HL-60 (cell line): ENCODE measurements at regions not wholly inside any gene's neighbourhood (a gene's known extent, or its start where the extent isn't known, plus 50 kb on each side); places are given as distances from the start of the nearest gene placed in this dataset.
"Not testable (repeated sequence)": the region's sequence is repeated elsewhere in the genome, so short reads cannot be mapped to it uniquely, and the experiment has no call there.

Experiments
- DNase-seq, 2 experiments: peaks; one replicate each; pipeline ENCODE4 v3.0.0-alpha.2; 2010 to 2020; ENCODE audit warnings: low read depth in 1 of 2, low spot score in 1 of 2
- H3K27ac ChIP-seq: fragments of 250-450 bp; sonication (Bioruptor Pico); replicated peaks from 2 replicates; pipeline ENCODE4 v1.5.1; 2020; ENCODE audit warnings: mild to moderate bottlenecking, moderate library complexity
- H3K27me3 ChIP-seq: fragments of 250-450 bp; sonication (Bioruptor Pico); 2 replicates; pipeline ENCODE4 v1.5.1; 2021; ENCODE audit warnings: mild to moderate bottlenecking, moderate library complexity; ENCODE audit not compliant: insufficient read depth, poor library complexity, severe bottlenecking
- H3K4me3 ChIP-seq: replicated peaks from 2 replicates; pipeline ENCODE4 v1.5.1; 2011; ENCODE audit warnings: mild to moderate bottlenecking, control low read depth, low read length; ENCODE audit not compliant: insufficient read depth
- CTCF ChIP-seq: IDR thresholded peaks from one replicate; pipeline ENCODE4 v1.5.1; 2011; ENCODE audit warnings: low read length, control low read depth, inconsistent platforms; ENCODE audit not compliant: insufficient read depth
- GABPA ChIP-seq: IDR thresholded peaks from 2 replicates; pipeline ENCODE4 v1.6.1; 2012; ENCODE audit warnings: low read depth
- POLR2AphosphoS5 ChIP-seq: IDR thresholded peaks from 2 replicates; pipeline ENCODE4 v1.6.1; 2012; ENCODE audit warnings: low read depth
- SPI1 ChIP-seq: IDR thresholded peaks from 2 replicates; pipeline ENCODE4 v1.6.1; 2012; ENCODE audit warnings: low read depth, mild to moderate bottlenecking, borderline replicate concordance
- TF ChIP-seq, protein P1 (sequence below): IDR thresholded peaks from 2 replicates; pipeline ENCODE4 v1.6.1; 2012; ENCODE audit warnings: low read depth; ENCODE audit not compliant: insufficient replicate concordance

DNA sequence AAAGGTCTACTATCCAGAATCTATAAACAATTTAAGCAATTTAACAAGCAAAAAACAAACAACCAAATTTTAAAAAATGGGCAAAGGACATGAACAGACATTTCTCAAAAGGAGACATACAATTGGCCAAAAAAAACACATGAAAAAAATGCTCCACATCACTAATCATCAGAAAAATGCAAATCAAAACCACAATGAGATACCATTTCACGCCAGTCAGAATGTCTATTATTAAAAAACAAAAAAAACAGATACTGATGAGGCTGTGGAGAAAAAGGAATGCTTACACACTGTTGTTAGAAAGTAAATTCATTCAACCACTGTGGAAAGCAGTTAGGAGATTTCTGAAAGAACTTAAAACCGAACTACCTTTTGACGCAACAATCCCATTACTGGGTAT, 66.4 kb upstream of the SESTD1 start:
- H3K27me3 ChIP-seq, result no peaks in the 10 kb centered on the region
- H3K27ac ChIP-seq, result no peak overlapping the region
- H3K4me3 ChIP-seq, result no peak overlapping the region
- no peak for DNase-seq
- TF ChIP-seq CTCF (no peak), GABPA (no peak), SPI1 (no peak), POLR2AphosphoS5 (no peak)
- TF ChIP-seq, protein P1, sequence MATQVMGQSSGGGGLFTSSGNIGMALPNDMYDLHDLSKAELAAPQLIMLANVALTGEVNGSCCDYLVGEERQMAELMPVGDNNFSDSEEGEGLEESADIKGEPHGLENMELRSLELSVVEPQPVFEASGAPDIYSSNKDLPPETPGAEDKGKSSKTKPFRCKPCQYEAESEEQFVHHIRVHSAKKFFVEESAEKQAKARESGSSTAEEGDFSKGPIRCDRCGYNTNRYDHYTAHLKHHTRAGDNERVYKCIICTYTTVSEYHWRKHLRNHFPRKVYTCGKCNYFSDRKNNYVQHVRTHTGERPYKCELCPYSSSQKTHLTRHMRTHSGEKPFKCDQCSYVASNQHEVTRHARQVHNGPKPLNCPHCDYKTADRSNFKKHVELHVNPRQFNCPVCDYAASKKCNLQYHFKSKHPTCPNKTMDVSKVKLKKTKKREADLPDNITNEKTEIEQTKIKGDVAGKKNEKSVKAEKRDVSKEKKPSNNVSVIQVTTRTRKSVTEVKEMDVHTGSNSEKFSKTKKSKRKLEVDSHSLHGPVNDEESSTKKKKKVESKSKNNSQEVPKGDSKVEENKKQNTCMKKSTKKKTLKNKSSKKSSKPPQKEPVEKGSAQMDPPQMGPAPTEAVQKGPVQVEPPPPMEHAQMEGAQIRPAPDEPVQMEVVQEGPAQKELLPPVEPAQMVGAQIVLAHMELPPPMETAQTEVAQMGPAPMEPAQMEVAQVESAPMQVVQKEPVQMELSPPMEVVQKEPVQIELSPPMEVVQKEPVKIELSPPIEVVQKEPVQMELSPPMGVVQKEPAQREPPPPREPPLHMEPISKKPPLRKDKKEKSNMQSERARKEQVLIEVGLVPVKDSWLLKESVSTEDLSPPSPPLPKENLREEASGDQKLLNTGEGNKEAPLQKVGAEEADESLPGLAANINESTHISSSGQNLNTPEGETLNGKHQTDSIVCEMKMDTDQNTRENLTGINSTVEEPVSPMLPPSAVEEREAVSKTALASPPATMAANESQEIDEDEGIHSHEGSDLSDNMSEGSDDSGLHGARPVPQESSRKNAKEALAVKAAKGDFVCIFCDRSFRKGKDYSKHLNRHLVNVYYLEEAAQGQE, result no peak

DNA sequence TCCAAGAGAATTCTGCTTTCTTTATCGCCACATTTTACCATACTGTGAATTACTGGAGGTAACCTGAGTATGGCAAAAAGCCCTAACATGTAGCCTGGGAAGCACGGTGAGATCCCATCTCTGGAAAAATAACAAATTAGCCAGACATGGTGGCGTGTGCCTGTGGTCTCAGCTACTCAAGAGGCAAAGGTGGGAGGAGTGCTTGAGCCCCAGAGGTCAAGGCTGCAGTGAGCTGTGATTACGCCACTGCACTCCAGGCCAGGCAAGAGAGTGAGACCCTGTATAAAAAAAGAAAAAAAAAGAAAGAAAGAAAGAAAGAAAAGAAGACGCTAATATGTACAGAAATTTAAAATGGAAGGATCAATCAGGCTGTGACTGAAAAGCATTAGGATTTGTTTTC, 57.7 kb upstream of the SESTD1 start:
- no peak for DNase-seq
- H3K27me3 ChIP-seq, result peaks cover 3% of the 10 kb centered on the region
- H3K27ac ChIP-seq, result no peak overlapping the region
- no peak overlapping the region for H3K4me3 ChIP-seq
- TF ChIP-seq POLR2AphosphoS5 (no peak), GABPA (no peak), CTCF (no peak), SPI1 (no peak)
- TF ChIP-seq, protein P1, result no peak

- not testable (repeated sequence) for H3K27ac ChIP-seq, H3K4me3 ChIP-seq, H3K27me3 ChIP-seq, DNase-seq
Measured at GRCh38 chr2:179321034-179321433, 56.4 kb upstream of the SESTD1 start.

GRCh38 chr2:179314729-179315128, 50.1 kb upstream of the SESTD1 start:
- H3K27me3 ChIP-seq, DNase-seq, H3K4me3 ChIP-seq, H3K27ac ChIP-seq: not testable (repeated sequence)
